HuH-7 (cell line): ENCODE measurements at regions not wholly inside any gene's neighbourhood (a gene's known extent, or its start where the extent isn't known, plus 50 kb on each side); places are given as distances from the start of the nearest gene placed in this dataset.
"Not testable (repeated sequence)": the region's sequence is repeated elsewhere in the genome, so short reads cannot be mapped to it uniquely, and the experiment has no call there.

Source experiments
- DNase-seq: peaks from one replicate; pipeline ENCODE4 v3.0.0; 2011; ENCODE audit warnings: low spot score

GRCh38 chr15:31221936-31222515, 104.6 kb upstream of the KLF13 start:
- no peak for DNase-seq

- no peak for DNase-seq
Measured at GRCh38 chr15:31222773-31223341, 103.8 kb upstream of the KLF13 start.

- DNase-seq = no peak
Measured at GRCh38 chr15:31223478-31224350, 102.9 kb upstream of the KLF13 start.

- DNase-seq = not testable (repeated sequence)
Measured at GRCh38 chr15:31224661-31225060, 102.0 kb upstream of the KLF13 start.

GRCh38 chr15:31225356-31225955, 101.2 kb upstream of the KLF13 start:
- DNase-seq = no peak

GRCh38 chr15:31226021-31226420, 100.6 kb upstream of the KLF13 start:
- DNase-seq = no peak

- DNase-seq = no peak
Measured at GRCh38 chr15:31227235-31227634, 99.4 kb upstream of the KLF13 start.

- no peak for DNase-seq
Measured at GRCh38 chr15:31228011-31228484, 98.6 kb upstream of the KLF13 start.

GRCh38 chr15:31228980-31229826, 97.4 kb upstream of the KLF13 start:
- peak; percentile 58 for DNase-seq

- no peak for DNase-seq
Measured at GRCh38 chr15:31230630-31231485, 95.8 kb upstream of the KLF13 start.

- DNase-seq = no peak
Measured at GRCh38 chr15:31234815-31235214, 91.8 kb upstream of the KLF13 start.

GRCh38 chr15:31235311-31236183, 91.1 kb upstream of the KLF13 start:
- no peak for DNase-seq

- DNase-seq = no peak
Measured at GRCh38 chr15:31236184-31237042, 90.2 kb upstream of the KLF13 start.

GRCh38 chr15:31237043-31237324, 89.7 kb upstream of the KLF13 start:
- DNase-seq = no peak

GRCh38 chr15:31238906-31239305, 87.7 kb upstream of the KLF13 start:
- no peak for DNase-seq

GRCh38 chr15:31239409-31239808, 87.2 kb upstream of the KLF13 start:
- DNase-seq = no peak

- DNase-seq = no peak
Measured at GRCh38 chr15:31241888-31242522, 84.6 kb upstream of the KLF13 start.

- no peak for DNase-seq
Measured at GRCh38 chr15:31243895-31244294, 82.7 kb upstream of the KLF13 start.
